Body of pancreas (tissue), 4 donors: ENCODE measurements at regions not wholly inside any gene's neighbourhood (a gene's known extent, or its start where the extent isn't known, plus 50 kb on each side); places are given as distances from the start of the nearest gene placed in this dataset.

Experiments
- CTCF ChIP-seq, 7 experiments: fragments of 450-650 bp in 4 of 7; fragments of 200-600 bp in 3 of 7; sonication (generic) in 3 of 7; IDR thresholded peaks; one replicate each; pipeline ENCODE4 v1.5.1; 2016 to 2019; ENCODE audit warnings: antibody characterized with exemption in 7 of 7
- POLR2A ChIP-seq, 3 donors: fragments of 450-650 bp; IDR thresholded peaks; one replicate each; pipeline ENCODE4 v1.6.1; 2016; ENCODE audit warnings: antibody characterized with exemption in 3 of 3, mild to moderate bottlenecking in 2 of 3

- TF ChIP-seq CTCF (IDR thresholded peaks at IDR 0.05) (no peak), POLR2A (IDR thresholded peaks at IDR 0.05) (no peak)
Observed at GRCh38 chr1:182207300-182207699, 145.8 kb upstream of the ZNF648 start.
